SH-SY5Y (cell line): ENCODE measurements at regions not wholly inside any gene's neighbourhood (a gene's known extent, or its start where the extent isn't known, plus 50 kb on each side); places are given as distances from the start of the nearest gene placed in this dataset.

Source experiments
- GATA2 ChIP-seq: IDR thresholded peaks from 2 replicates; pipeline ENCODE4 v1.6.1; 2011; ENCODE audit warnings: mild to moderate bottlenecking, low read depth, low read length
- GATA3 ChIP-seq: IDR thresholded peaks from 2 replicates; pipeline ENCODE4 v1.6.1; 2011; ENCODE audit warnings: low read depth, mild to moderate bottlenecking, low read length, moderate library complexity

- TF ChIP-seq GATA3 (no peak), GATA2 (no peak)
Measured at GRCh38 chr5:42950116-42950455, 90.0 kb downstream of the ANXA2R start.
